ENCODE measurements at regions not wholly inside any gene's neighbourhood (a gene's known extent, or its start where the extent isn't known, plus 50 kb on each side); places are given as distances from the start of the nearest gene placed in this dataset.

DNA sequence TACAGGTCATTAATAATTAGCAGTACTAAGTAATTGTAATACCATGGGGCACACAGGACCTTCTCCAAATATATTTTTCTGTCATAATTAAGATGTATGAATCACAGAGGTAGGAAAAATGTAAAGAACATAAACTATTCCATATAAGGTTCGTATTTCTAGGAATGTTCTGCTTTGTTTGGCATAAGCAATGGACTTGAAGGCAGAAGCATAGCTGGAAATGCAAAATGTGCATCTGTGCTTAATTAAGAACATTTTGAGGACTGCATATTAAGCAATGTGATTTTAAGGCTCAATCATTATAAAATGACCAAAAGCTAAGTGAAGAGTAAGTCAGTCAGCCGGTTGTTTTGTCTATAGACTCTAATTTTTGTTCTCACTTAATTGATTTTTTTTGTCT is 123.2 kb downstream of the RBM43 start:
- DNase-seq (no peak), ATAC-seq (no peak), FAIRE-seq (no peak)
- intact Hi-C loops (cut with DNase I): no loop called here
- TF ChIP-seq, protein P1, sequence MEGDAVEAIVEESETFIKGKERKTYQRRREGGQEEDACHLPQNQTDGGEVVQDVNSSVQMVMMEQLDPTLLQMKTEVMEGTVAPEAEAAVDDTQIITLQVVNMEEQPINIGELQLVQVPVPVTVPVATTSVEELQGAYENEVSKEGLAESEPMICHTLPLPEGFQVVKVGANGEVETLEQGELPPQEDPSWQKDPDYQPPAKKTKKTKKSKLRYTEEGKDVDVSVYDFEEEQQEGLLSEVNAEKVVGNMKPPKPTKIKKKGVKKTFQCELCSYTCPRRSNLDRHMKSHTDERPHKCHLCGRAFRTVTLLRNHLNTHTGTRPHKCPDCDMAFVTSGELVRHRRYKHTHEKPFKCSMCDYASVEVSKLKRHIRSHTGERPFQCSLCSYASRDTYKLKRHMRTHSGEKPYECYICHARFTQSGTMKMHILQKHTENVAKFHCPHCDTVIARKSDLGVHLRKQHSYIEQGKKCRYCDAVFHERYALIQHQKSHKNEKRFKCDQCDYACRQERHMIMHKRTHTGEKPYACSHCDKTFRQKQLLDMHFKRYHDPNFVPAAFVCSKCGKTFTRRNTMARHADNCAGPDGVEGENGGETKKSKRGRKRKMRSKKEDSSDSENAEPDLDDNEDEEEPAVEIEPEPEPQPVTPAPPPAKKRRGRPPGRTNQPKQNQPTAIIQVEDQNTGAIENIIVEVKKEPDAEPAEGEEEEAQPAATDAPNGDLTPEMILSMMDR (IDR thresholded peaks at IDR 0.05): no peak
- Histone ChIP-seq H3K36me3 (no peaks in the 10 kb centered on the region), H3K27me3 (no peaks in the 10 kb centered on the region), H3K4me3 (no peak overlapping the region), H3K9me3 (no peaks in the 10 kb centered on the region), H3K27ac (no peak overlapping the region), H3K4me1 (no peaks in the 10 kb centered on the region)
- 57 to 67% methylated on average over 2 of the region's 2 CpGs for WGBS, 2 donors

DNA sequence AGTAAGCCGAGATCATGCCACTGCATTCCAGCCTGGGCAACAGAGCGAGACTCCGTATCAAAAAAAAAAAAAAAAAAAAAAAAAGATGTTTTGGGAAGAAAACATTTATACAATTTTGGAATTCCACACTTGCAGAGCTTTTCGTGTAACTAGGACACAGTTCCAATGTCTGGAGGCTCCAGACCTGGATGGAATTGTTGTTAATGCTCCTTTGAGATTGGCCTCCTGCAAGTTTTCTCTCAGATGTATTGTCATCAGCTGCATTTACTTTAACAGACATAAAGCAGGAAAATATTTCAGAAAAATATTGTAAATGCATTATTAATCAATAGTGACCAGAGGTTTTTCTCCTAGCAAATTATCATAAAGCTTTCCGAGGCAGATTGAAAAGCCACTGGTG is 124.1 kb downstream of the RBM43 start:
- WGBS, 2 donors: 50 to 69% methylated on average over 5 of the region's 5 CpGs
- H3K27ac ChIP-seq: no peak overlapping the region
- DNase-seq (no peak), ATAC-seq (no peak), FAIRE-seq (no peak)
- no peaks in the 10 kb centered on the region for H3K27me3 ChIP-seq
- H3K9me3 ChIP-seq: no peaks in the 10 kb centered on the region
- intact Hi-C loops (cut with DNase I): no loop called here
- H3K4me3 ChIP-seq: no peak overlapping the region
- no peaks in the 10 kb centered on the region for H3K36me3 ChIP-seq
- H3K4me1 ChIP-seq: no peaks in the 10 kb centered on the region
- TF ChIP-seq, protein P1 (IDR thresholded peaks at IDR 0.05): no peak

DNA sequence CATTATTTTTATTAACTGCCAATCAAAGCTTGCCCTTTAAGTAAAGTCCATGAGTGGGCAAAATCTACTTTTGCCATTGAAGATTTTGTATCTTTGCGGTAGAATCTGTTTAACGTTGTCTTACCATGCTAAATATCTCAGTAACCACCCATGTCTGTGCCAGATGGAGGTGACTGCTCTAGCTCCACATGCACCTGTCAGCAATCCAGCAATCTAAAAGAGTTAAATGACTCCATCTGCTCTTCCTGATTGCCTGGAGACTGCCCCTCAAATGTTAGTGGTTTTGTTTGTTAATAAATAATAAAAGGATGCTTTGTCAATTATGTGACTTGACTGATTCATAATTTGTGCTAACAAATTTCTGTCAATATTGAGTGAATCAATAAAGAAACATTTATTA is 141.7 kb downstream of the RBM43 start:
- ATAC-seq: no peak
- Histone ChIP-seq H3K9me3 (no peaks in the 10 kb centered on the region), H3K36me3 (no peaks in the 10 kb centered on the region), H3K27me3 (no peaks in the 10 kb centered on the region), H3K4me3 (no peak overlapping the region), H3K4me1 (no peaks in the 10 kb centered on the region), H3K27ac (no peak overlapping the region)
- WGBS, 2 donors: 60 to 69% methylated on average over 2 of the region's 2 CpGs
- FAIRE-seq: no peak
- DNase-seq: no peak
- intact Hi-C loops (cut with DNase I): no loop called here
- TF ChIP-seq, protein P1 (IDR thresholded peaks at IDR 0.05): no peak

DNA sequence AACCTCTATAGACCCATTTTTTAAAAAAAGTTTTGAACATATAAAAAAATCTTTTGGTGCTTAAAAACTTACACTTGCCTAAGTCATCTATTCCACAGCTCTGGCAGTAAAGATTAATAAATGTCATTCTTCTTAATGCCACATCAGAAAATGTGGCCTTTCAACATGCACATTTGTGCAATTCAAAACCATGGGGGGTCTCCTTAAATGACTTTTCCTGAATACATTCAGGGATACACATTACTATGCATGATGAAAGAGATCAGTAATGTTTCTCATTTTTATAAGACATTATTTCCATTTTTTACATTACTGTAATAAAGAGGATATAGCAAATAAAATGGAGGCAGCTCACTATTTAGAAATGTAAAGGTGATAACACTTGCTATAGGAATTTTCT is 142.3 kb downstream of the RBM43 start:
- DNase-seq: no peak
- Histone ChIP-seq H3K4me1 (no peaks in the 10 kb centered on the region), H3K27me3 (no peaks in the 10 kb centered on the region), H3K9me3 (no peaks in the 10 kb centered on the region), H3K4me3 (no peak overlapping the region), H3K36me3 (no peaks in the 10 kb centered on the region), H3K27ac (no peak overlapping the region)
- intact Hi-C loops (cut with DNase I): no loop called here
- FAIRE-seq: no peak
- TF ChIP-seq, protein P1 (IDR thresholded peaks at IDR 0.05): no peak
- ATAC-seq: no peak

DNA sequence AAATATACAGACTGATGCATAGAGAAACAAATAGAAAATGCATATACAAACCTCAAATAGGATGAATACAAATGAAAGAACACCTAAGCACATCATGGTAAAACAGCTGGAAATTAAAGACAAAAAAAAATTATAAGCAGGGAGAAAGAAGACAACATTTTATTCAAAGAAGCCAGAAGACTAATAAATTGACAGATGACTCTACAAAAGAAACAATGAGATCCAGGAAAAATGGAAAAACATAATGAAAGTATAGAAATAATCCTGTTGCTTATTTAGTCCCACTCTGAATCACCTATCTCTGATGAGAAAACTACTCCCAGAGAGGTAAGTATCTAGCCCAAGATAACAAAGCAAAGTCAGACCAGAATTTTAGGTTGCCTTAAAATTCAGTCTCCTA is 143.4 kb downstream of the RBM43 start:
- FAIRE-seq (no peak), ATAC-seq (no peak), DNase-seq (no peak)
- H3K27me3 ChIP-seq: no peaks in the 10 kb centered on the region
- intact Hi-C loops (cut with DNase I): no loop called here
- no peaks in the 10 kb centered on the region for H3K4me1 ChIP-seq
- H3K36me3 ChIP-seq: no peaks in the 10 kb centered on the region
- TF ChIP-seq, protein P1 (IDR thresholded peaks at IDR 0.05): no peak
- no peak overlapping the region for H3K4me3 ChIP-seq
- H3K27ac ChIP-seq: no peak overlapping the region
- no peaks in the 10 kb centered on the region for H3K9me3 ChIP-seq
